ENCODE measurements at regions not wholly inside any gene's neighbourhood (a gene's known extent, or its start where the extent isn't known, plus 50 kb on each side); places are given as distances from the start of the nearest gene placed in this dataset.

DNA sequence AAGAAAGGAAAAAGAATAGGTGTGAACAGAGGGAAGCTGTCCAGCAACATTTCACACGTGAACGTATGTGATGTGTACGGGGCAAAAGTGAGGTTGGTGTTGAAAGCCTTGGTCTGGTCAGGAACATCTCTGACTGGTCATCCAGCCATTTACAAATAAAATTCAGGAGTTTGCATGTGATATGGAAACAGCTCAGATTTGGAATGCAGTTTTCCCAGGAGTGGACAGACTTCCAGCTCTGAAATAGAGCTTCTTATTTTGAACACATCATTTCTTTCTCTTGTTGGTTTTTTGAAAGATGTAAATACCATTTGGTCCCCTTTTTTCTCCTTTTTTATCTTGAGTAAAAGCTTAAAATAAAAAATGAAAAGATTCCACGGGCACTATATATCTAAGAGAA lies 566.2 kb upstream of the ZFHX3 start:
- no peak for DNase-seq (ENCODE audit: extremely low read depth, low read depth)

DNA sequence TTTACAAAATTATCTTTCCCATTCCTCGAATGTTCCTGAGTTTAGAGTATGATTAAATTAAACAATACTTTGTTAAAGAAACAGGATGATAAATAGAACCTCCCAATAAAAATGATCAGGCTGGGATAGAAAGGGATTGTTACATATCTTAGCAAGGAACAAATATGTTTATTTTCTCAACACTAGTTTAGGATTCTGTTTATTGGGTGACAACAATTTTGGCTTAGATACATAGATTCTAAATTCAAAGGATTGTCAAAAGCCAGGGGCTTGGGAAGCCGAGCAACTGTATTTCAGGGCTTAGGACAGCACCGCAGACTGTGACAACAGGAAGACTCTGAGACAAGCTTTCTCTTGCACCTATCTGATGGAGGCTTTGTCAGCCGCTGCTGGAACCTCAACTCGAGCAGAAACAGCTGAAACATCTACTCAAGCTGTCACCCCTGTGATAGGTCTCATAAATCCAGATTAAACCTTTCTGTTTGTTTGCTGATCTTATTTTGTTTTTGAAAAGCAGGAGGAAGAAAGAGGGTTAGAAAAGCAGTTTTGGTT lies 562.8 kb upstream of the ZFHX3 start:
- DNase-seq (ENCODE audit: extremely low read depth, low read depth): peak; percentile 52

DNA sequence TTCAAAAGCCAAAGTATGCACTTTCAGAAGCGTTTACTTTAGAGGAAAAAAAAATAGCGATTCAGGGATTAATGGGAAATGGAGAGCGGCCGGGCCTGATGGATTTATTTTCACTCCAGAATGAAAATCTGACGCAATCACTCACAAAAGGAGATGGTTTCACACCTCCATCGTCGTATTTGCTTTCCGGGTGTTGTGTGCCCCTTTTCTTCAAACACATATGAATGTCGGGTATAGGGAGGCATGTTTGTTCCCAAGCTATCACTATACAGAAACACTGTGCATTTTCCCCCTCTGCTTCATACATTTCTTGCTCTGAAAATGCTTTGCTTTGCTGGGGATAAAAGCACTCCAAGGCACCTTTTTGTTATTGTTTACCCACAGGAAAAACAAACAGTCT lies 562.2 kb upstream of the ZFHX3 start:
- DNase-seq (ENCODE audit: extremely low read depth, low read depth): peak; percentile 73

GRCh38 chr16:73608911-73609310 lies 561.0 kb upstream of the ZFHX3 start:
- DNase-seq (ENCODE audit: extremely low read depth, low read depth): no peak

GRCh38 chr16:73605309-73605708 lies 557.4 kb upstream of the ZFHX3 start:
- no peak for DNase-seq (ENCODE audit: extremely low read depth, low read depth)

- no peak for DNase-seq (ENCODE audit: extremely low read depth, low read depth)
Observed at GRCh38 chr16:73601911-73602310, 554.0 kb upstream of the ZFHX3 start.

DNA sequence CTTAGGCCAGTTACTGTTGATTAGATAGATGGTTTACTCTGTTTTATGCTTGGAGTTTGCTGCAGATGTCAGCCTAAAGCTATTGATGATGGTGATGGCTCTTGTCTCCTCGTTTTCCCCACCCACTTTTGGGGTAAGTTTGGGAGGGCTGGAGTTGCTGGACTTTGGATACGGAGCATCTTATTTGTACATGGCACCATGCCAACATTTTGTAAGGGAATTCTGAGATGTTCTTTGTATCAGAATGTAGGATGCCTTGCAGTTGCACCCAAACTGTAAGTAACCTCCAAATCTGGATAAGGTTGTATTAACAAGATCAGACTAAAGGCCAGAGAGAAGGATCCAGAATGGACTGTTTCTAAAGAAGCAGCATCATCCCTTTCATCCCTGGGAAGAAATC lies 551.9 kb upstream of the ZFHX3 start:
- DNase-seq (ENCODE audit: extremely low read depth, low read depth): no peak

- DNase-seq (ENCODE audit: extremely low read depth, low read depth): peak; percentile 40
Observed at GRCh38 chr16:73599351-73599750, 551.4 kb upstream of the ZFHX3 start.

DNA sequence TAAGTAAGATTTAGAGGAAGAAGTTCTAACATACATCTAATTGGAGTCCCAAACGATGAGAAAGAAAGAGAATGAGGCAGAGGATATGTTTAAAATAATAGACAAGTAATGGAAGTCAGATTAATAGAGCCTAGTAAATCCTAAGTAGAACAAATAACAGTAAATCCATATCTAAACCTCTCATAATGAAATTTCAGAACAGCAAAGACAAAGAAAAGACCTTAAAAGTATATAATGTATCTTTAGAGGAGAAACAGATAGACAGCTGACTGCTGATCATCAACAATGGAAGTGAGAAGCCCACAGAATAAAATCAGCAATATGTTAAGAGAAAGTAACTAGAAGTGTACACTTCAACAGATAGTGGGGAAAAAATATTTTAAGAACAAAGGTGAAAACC lies 536.2 kb upstream of the ZFHX3 start:
- DNase-seq (ENCODE audit: extremely low read depth, low read depth): no peak

- no peak for DNase-seq (ENCODE audit: extremely low read depth, low read depth)
Observed at GRCh38 chr16:73572135-73572828, 524.4 kb upstream of the ZFHX3 start.

- DNase-seq (ENCODE audit: extremely low read depth, low read depth): no peak
Observed at GRCh38 chr16:73569266-73569980, 521.5 kb upstream of the ZFHX3 start.

DNA sequence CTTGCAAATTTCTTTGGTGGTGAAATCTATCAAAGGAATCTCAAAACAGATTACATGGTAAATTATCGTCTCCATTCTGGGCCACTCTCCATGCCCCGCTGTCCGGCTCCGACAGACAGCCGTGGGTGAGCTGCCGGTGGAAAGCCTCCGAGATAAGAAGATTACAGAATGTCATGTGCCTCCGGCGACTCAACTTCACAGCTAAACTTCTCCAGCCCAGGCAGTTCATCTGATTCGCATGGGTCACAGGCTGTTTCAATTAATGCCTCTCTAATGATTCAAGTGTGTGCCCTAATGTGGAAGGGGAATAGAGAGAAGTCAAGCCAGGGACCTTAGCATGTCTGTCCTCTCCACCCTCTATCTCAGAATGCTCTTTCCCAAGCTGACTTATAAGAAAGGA lies 520.8 kb upstream of the ZFHX3 start:
- DNase-seq (ENCODE audit: extremely low read depth, low read depth): no peak

- no peak for DNase-seq (ENCODE audit: extremely low read depth, low read depth)
Observed at GRCh38 chr16:73565925-73566324, 518.0 kb upstream of the ZFHX3 start.

- peak; percentile 59 for DNase-seq (ENCODE audit: extremely low read depth, low read depth)
Observed at GRCh38 chr16:73565263-73565662, 517.3 kb upstream of the ZFHX3 start.

GRCh38 chr16:73563709-73564108 lies 515.8 kb upstream of the ZFHX3 start:
- no peak for DNase-seq (ENCODE audit: extremely low read depth, low read depth)

- DNase-seq (ENCODE audit: extremely low read depth, low read depth): no peak
Observed at GRCh38 chr16:73560497-73560896, 512.6 kb upstream of the ZFHX3 start.

GRCh38 chr16:73558219-73558618 lies 510.3 kb upstream of the ZFHX3 start:
- DNase-seq (ENCODE audit: extremely low read depth, low read depth): no peak

DNA sequence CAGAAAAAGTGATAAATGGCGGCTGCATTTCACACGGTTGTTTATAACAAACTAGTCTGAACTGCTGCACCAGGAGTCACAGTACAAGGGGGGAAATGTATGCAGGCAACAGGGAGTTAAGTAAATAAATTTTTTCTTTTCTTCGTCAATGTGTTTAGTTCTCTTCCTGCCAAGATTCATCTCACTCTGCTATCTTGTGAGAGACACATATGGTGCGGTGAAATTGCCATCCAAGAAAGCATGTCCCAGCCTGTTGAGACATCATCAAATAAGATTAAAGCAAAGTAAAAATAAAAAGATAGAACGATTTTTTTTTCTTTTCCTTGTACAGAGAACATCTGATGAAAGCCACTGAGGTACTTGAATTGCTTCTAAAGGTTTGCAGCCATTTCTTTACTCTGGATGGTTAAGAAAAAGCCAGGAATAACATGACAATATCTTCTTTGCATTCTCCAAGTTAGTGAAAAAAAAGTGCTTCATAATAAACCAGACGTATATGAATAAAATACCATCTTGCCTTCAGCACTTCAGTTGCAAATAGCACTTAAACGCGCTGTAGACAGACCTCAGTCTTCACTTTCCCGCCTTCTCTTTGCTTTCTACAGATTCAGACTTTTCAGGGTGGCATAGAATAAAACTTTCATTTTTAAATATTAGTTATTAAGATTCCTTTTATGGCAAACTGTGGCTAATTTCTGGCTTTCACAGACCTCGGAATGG lies 506.2 kb upstream of the ZFHX3 start:
- no peak for DNase-seq (ENCODE audit: extremely low read depth, low read depth)

DNA sequence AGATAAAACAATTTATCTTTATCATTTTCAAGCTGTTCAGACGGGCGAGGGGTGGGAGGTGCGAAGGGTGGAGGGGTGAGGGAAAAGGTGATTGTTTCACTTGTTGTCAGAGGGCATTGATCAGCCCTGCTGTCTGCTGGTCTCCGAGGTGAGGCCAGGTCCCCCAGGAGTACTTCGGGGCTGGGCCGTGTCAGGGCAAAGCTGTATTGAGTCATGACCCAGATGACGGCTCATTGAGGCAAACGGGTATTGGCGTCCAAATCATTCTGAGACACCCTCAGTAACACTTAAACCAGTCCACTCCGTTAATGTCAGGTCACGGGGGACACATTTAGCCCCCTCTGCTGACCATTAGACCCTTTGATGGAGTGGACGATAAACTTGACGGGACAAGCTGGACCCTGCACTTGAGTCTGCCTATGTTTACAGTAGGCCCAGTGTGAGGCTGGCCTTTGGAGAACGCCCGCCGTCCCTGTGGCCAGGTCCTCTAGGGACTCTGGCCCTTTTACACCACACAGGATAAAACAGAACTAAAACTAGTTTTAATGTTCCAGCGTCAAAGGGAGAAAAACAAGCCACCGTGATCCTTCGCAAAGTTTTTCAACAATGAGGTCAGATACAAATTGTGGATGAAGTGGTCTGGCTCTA lies 502.2 kb upstream of the ZFHX3 start:
- DNase-seq (ENCODE audit: extremely low read depth, low read depth): no peak

- DNase-seq (ENCODE audit: extremely low read depth, low read depth): peak; percentile 33
Observed at GRCh38 chr16:73547552-73548403, 499.9 kb upstream of the ZFHX3 start.

Measured in NCI-H460 (cell line).